Smooth muscle cell (in vitro differentiated cells): ENCODE measurements at regions not wholly inside any gene's neighbourhood (a gene's known extent, or its start where the extent isn't known, plus 50 kb on each side); places are given as distances from the start of the nearest gene placed in this dataset.

Experiments
- DNase-seq: peaks from one replicate; lab custom pipeline; 2025; ENCODE audit not compliant: unreplicated experiment; lab: John Stamatoyannopoulos, UW
- H2AFZ ChIP-seq: fragments of 200-600 bp; sonication (generic); 2 replicates; pipeline ENCODE4 v1.6.0; 2016; ENCODE audit warnings: antibody characterized with exemption, low read depth, mild to moderate bottlenecking
- H3F3A ChIP-seq: fragments of 200-600 bp; sonication (generic); 2 replicates; pipeline ENCODE4 v1.6.0; 2017; ENCODE audit warnings: antibody characterized with exemption, low read depth
- H3K27ac ChIP-seq: fragments of 200-600 bp; sonication (generic); 2 replicates; pipeline ENCODE4 v1.5.1; 2016; ENCODE audit warnings: low read depth, mild to moderate bottlenecking
- H3K27me3 ChIP-seq: fragments of 200-600 bp; sonication (generic); 2 replicates; pipeline ENCODE4 v1.6.1; 2016; ENCODE audit warnings: low read depth, mild to moderate bottlenecking
- H3K36me3 ChIP-seq: fragments of 200-600 bp; sonication (generic); 2 replicates; pipeline ENCODE4 v1.5.1; 2016; ENCODE audit warnings: low read depth
- H3K4me1 ChIP-seq: fragments of 200-600 bp; sonication (generic); 2 replicates; pipeline ENCODE4 v1.5.1; 2016; ENCODE audit warnings: low read depth
- H3K4me2 ChIP-seq: fragments of 200-600 bp; sonication (generic); 2 replicates; pipeline ENCODE4 v1.6.0; 2016; ENCODE audit warnings: mild to moderate bottlenecking
- H3K4me3 ChIP-seq: fragments of 200-600 bp; sonication (generic); 2 replicates; pipeline ENCODE4 v1.5.1; 2016; ENCODE audit warnings: mild to moderate bottlenecking
- H3K79me2 ChIP-seq: fragments of 200-600 bp; sonication (generic); 2 replicates; pipeline ENCODE4 v1.6.0; 2016; ENCODE audit warnings: low read depth, mild to moderate bottlenecking
- H3K9ac ChIP-seq: fragments of 200-600 bp; sonication (generic); 2 replicates; pipeline ENCODE4 v1.6.0; 2016; ENCODE audit warnings: low read depth
- H3K9me3 ChIP-seq: fragments of 200-600 bp; sonication (generic); replicated peaks from 2 replicates; pipeline ENCODE4 v1.5.1; 2016; ENCODE audit warnings: low read depth
- H4K20me1 ChIP-seq: fragments of 200-600 bp; sonication (generic); 2 replicates; pipeline ENCODE4 v1.6.0; 2016; ENCODE audit warnings: low read depth
- CTCF ChIP-seq: fragments of 200-600 bp; sonication (generic); IDR thresholded peaks from 2 replicates; pipeline ENCODE4 v1.5.1; 2017; ENCODE audit warnings: borderline replicate concordance, mild to moderate bottlenecking, antibody characterized with exemption; ENCODE audit not compliant: insufficient read depth, poor library complexity, severe bottlenecking
- WGBS: methylation state at CpG from one replicate; pipeline ENCODE4 v1.1.7; 2016; ENCODE audit warnings: low lambda C conversion rate; 5-methylcytosine and 5-hydroxymethylcytosine counted together

GRCh38 chr4:27467351-27467750 is 606.7 kb downstream of the STIM2 start:
- Histone ChIP-seq H3K36me3 (no peaks in the 10 kb centered on the region), H3K27ac (no peak overlapping the region), H2AFZ (no peak overlapping the region), H4K20me1 (no peaks in the 10 kb centered on the region), H3K9me3 (no peaks in the 10 kb centered on the region), H3K4me3 (no peak overlapping the region), H3K79me2 (no peaks in the 10 kb centered on the region), H3K4me2 (no peak overlapping the region), H3K4me1 (no peaks in the 10 kb centered on the region), H3K9ac (no peak overlapping the region), H3F3A (no peaks in the 10 kb centered on the region), H3K27me3 (no peaks in the 10 kb centered on the region)
- no peak for DNase-seq
- no peak for TF ChIP-seq CTCF

GRCh38 chr4:27472364-27472763 is 611.7 kb downstream of the STIM2 start:
- no peaks in the 10 kb centered on the region for H4K20me1 ChIP-seq
- no peak overlapping the region for H3K27ac ChIP-seq
- H3K9ac ChIP-seq: no peak overlapping the region
- no peak overlapping the region for H3K4me2 ChIP-seq
- TF ChIP-seq CTCF: no peak
- no peaks in the 10 kb centered on the region for H3K79me2 ChIP-seq
- no peaks in the 10 kb centered on the region for H3F3A ChIP-seq
- no peaks in the 10 kb centered on the region for H3K36me3 ChIP-seq
- no peak overlapping the region for H2AFZ ChIP-seq
- H3K27me3 ChIP-seq: no peaks in the 10 kb centered on the region
- no peak overlapping the region for H3K4me3 ChIP-seq
- no peaks in the 10 kb centered on the region for H3K9me3 ChIP-seq
- H3K4me1 ChIP-seq: no peaks in the 10 kb centered on the region
- 92% methylated on average over 1 of the region's 1 CpG for WGBS
- no peak for DNase-seq

GRCh38 chr4:27474691-27475090 is 614.0 kb downstream of the STIM2 start:
- H3K4me1 ChIP-seq: no peaks in the 10 kb centered on the region
- H3K9ac ChIP-seq: no peak overlapping the region
- H3K36me3 ChIP-seq: no peaks in the 10 kb centered on the region
- H3K4me3 ChIP-seq: no peak overlapping the region
- H4K20me1 ChIP-seq: no peaks in the 10 kb centered on the region
- H3K79me2 ChIP-seq: no peaks in the 10 kb centered on the region
- no peak for TF ChIP-seq CTCF
- H3K4me2 ChIP-seq: no peak overlapping the region
- DNase-seq: no peak
- 94% methylated on average over 1 of the region's 1 CpG for WGBS
- no peaks in the 10 kb centered on the region for H3K9me3 ChIP-seq
- no peaks in the 10 kb centered on the region for H3K27me3 ChIP-seq
- H3K27ac ChIP-seq: no peak overlapping the region
- H2AFZ ChIP-seq: no peak overlapping the region
- no peaks in the 10 kb centered on the region for H3F3A ChIP-seq

- no peak overlapping the region for H3K27ac ChIP-seq
- no peak overlapping the region for H3K4me3 ChIP-seq
- H3K9ac ChIP-seq: no peak overlapping the region
- no peak overlapping the region for H2AFZ ChIP-seq
- DNase-seq: no peak
- no peaks in the 10 kb centered on the region for H3K36me3 ChIP-seq
- no peaks in the 10 kb centered on the region for H3K4me1 ChIP-seq
- no peaks in the 10 kb centered on the region for H3K27me3 ChIP-seq
- H3F3A ChIP-seq: no peaks in the 10 kb centered on the region
- H3K79me2 ChIP-seq: no peaks in the 10 kb centered on the region
- no peak for TF ChIP-seq CTCF
- WGBS: 92% methylated on average over 8 of the region's 8 CpGs
- no peaks in the 10 kb centered on the region for H3K9me3 ChIP-seq
- H3K4me2 ChIP-seq: no peak overlapping the region
- no peaks in the 10 kb centered on the region for H4K20me1 ChIP-seq
These were observed 623.6 kb downstream of the STIM2 start for GRCh38 chr4:27484216-27484615.
